Loucy (cell line): ENCODE measurements at regions not wholly inside any gene's neighbourhood (a gene's known extent, or its start where the extent isn't known, plus 50 kb on each side); places are given as distances from the start of the nearest gene placed in this dataset.
"Not testable (repeated sequence)": the region's sequence is repeated elsewhere in the genome, so short reads cannot be mapped to it uniquely, and the experiment has no call there.

ENCODE experiments used
- CTCF ChIP-seq: fragments of 200-600 bp; sonication (generic); conservative IDR thresholded peaks from 2 replicates; pipeline ENCODE4 v1.5.1; 2014; ENCODE audit warnings: mild to moderate bottlenecking, antibody characterized with exemption, low read length
- EZH2phosphoT487 ChIP-seq: fragments of 200-600 bp; IDR thresholded peaks from 2 replicates; pipeline ENCODE4 v1.6.1; 2018; ENCODE audit warnings: antibody characterized with exemption, mild to moderate bottlenecking, moderate library complexity, borderline replicate concordance

GRCh38 chr5:119987077-119987476 is 357.7 kb downstream of the FAM170A start:
- TF ChIP-seq CTCF, EZH2phosphoT487: not testable (repeated sequence)
